Esophagus muscularis mucosa (tissue), 4 donors: ENCODE measurements at regions not wholly inside any gene's neighbourhood (a gene's known extent, or its start where the extent isn't known, plus 50 kb on each side); places are given as distances from the start of the nearest gene placed in this dataset.

Source experiments
- DNase-seq: peaks from one replicate; pipeline ENCODE4 v3.0.0-alpha.2; 2017; ENCODE audit errors: extremely low spot score
- H3K27ac ChIP-seq, 4 donors: fragments of 200-600 bp; sonication (generic); replicated peaks in 1 of 4; 1 replicate in 3 of 4; 2 replicates in 1 of 4; pipeline ENCODE4 v1.5.1; 2016 to 2019; ENCODE audit warnings: mild to moderate bottlenecking in 1 of 4
- H3K27me3 ChIP-seq, 4 donors: fragments of 200-600 bp; sonication (generic); one replicate each; pipeline versions ENCODE4 v1.5.1 to v1.6.0; 2016 to 2019
- H3K36me3 ChIP-seq, 4 donors: fragments of 200-600 bp; sonication (generic); one replicate each; pipeline ENCODE4 v1.5.1; 2016 to 2019
- H3K4me1 ChIP-seq, 4 donors: fragments of 200-600 bp; sonication (generic); one replicate each; pipeline ENCODE4 v1.5.1; 2016 to 2019
- H3K4me3 ChIP-seq, 4 donors: fragments of 200-600 bp; sonication (generic); 1 replicate in 2 of 4; 2 replicates in 2 of 4; pipeline ENCODE4 v1.5.1; 2016 to 2019; ENCODE audit warnings: mild to moderate bottlenecking in 4 of 4, moderate library complexity in 1 of 4
- H3K9me3 ChIP-seq, 4 donors: fragments of 200-600 bp; sonication (generic); 1 replicate in 3 of 4; 2 replicates in 1 of 4; pipeline ENCODE4 v1.5.1; 2016 to 2019
- EP300 ChIP-seq: sonication (generic); formaldehyde crosslinking; IDR thresholded peaks from one replicate; pipeline ENCODE4 v1.6.1; 2017; ENCODE audit warnings: antibody characterized with exemption
- POLR2A ChIP-seq: fragments of 450-650 bp; IDR thresholded peaks from one replicate; pipeline ENCODE4 v1.6.1; 2017; ENCODE audit warnings: antibody characterized with exemption, moderate library complexity, mild to moderate bottlenecking, low read depth
- POLR2AphosphoS5 ChIP-seq, 2 donors: sonication (generic); formaldehyde crosslinking; IDR thresholded peaks; one replicate each; pipeline ENCODE4 v1.6.1; 2017; ENCODE audit warnings: antibody characterized with exemption in 2 of 2
- WGBS: methylation state at CpG from one replicate; pipeline ENCODE4 v1.1.5; 2018; 5-methylcytosine and 5-hydroxymethylcytosine counted together
- intact Hi-C: fragments of 100-400 bp; cut with DNase I; formaldehyde crosslinking; loops from one replicate; pipeline ENCODE4 v1.15.1; 2023
- TF ChIP-seq, protein P1 (sequence below), 3 experiments: fragments of 200-600 bp in 2 of 3; fragments of 450-650 bp in 1 of 3; sonication (generic) in 2 of 3; IDR thresholded peaks; one replicate each; pipeline ENCODE4 v1.5.1; 2017 to 2019; ENCODE audit warnings: antibody characterized with exemption in 3 of 3, mild to moderate bottlenecking in 2 of 3, moderate library complexity in 1 of 3

DNA sequence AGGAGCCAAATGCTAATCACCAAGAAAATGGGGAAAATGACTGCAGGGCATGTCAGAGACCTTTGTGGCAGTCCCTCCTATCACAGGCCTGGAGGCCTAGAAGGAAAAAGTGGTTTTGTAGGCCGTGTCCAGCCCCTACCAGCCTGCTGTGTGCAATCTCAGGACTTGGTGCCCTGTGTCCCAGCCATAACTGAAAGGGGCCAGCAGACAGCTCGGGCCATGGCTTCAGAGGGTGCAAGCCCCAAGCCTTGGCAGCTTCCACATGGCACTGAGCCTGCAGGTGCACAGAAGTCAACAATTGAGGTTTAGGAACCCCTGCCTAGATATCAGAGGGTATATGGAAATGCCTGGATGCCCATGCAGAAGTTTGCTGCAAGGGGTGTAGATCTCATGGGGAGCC, 391.2 kb upstream of the FSIP2 start:
- no peak for DNase-seq
- intact Hi-C loops = no loop called here
- H3K4me1 ChIP-seq = no peaks in the 10 kb centered on the region
- 38% methylated on average over 1 of the region's 2 CpGs for WGBS
- H3K36me3 ChIP-seq = no peaks in the 10 kb centered on the region
- TF ChIP-seq, protein P1, sequence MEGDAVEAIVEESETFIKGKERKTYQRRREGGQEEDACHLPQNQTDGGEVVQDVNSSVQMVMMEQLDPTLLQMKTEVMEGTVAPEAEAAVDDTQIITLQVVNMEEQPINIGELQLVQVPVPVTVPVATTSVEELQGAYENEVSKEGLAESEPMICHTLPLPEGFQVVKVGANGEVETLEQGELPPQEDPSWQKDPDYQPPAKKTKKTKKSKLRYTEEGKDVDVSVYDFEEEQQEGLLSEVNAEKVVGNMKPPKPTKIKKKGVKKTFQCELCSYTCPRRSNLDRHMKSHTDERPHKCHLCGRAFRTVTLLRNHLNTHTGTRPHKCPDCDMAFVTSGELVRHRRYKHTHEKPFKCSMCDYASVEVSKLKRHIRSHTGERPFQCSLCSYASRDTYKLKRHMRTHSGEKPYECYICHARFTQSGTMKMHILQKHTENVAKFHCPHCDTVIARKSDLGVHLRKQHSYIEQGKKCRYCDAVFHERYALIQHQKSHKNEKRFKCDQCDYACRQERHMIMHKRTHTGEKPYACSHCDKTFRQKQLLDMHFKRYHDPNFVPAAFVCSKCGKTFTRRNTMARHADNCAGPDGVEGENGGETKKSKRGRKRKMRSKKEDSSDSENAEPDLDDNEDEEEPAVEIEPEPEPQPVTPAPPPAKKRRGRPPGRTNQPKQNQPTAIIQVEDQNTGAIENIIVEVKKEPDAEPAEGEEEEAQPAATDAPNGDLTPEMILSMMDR (IDR thresholded peaks at IDR 0.05) = no peak
- TF ChIP-seq EP300 (no peak), POLR2A (no peak), POLR2AphosphoS5 (IDR thresholded peaks at IDR 0.05) (no peak)
- no peaks in the 10 kb centered on the region for H3K27me3 ChIP-seq
- no peaks in the 10 kb centered on the region for H3K9me3 ChIP-seq
- H3K4me3 ChIP-seq = no peak overlapping the region
- H3K27ac ChIP-seq = no peak overlapping the region

DNA sequence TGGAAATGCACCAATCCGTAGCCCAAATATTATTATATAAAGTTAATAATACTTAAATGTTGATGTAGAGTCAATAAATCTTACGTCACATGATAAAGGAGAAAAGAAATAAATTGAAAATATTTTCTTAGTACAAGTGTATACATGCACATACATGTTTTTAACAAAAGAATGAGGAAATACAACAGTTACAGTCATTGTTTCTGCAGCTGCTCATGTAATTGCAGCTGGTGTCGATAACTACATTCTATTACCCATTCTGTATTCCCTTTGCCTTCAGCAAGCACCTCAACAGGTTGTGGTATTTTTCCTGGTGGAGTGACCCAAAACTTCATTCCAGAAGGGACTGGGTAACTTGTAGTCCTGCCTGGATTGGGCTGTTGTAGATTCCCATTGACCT, 377.8 kb upstream of the FSIP2 start:
- no peaks in the 10 kb centered on the region for H3K9me3 ChIP-seq
- no peak for TF ChIP-seq POLR2A
- TF ChIP-seq EP300 = no peak
- TF ChIP-seq POLR2AphosphoS5 (IDR thresholded peaks at IDR 0.05) = no peak
- TF ChIP-seq, protein P1 (IDR thresholded peaks at IDR 0.05) = no peak
- intact Hi-C loops = no loop called here
- no peak for DNase-seq
- no peak overlapping the region for H3K27ac ChIP-seq
- no peaks in the 10 kb centered on the region for H3K27me3 ChIP-seq
- H3K4me3 ChIP-seq = no peak overlapping the region
- no peaks in the 10 kb centered on the region for H3K36me3 ChIP-seq
- H3K4me1 ChIP-seq = no peaks in the 10 kb centered on the region
- 85% methylated on average over 3 of the region's 3 CpGs for WGBS

DNA sequence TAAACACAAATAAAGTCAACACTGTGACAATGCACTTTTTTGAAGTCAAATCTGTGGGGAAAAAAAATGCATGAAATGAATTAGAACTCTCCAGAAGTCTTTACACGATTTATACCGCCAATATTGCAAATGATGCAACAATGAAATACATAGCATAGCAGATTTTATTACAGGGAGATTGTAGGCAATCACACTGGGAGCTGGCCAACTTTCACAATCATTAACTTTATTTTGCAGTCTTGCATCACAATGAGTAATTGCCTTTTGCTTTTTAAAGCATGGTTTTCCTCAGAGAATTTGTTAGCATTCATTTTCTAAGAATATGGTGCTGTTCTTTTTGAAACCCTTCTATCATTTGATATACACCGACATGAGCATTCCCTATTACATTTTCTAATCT, 366.4 kb upstream of the FSIP2 start:
- Histone ChIP-seq H3K27ac (no peak overlapping the region), H3K36me3 (no peaks in the 10 kb centered on the region), H3K9me3 (no peaks in the 10 kb centered on the region), H3K27me3 (no peaks in the 10 kb centered on the region), H3K4me3 (no peak overlapping the region), H3K4me1 (no peaks in the 10 kb centered on the region)
- no peak for DNase-seq
- no peak for TF ChIP-seq POLR2AphosphoS5 (IDR thresholded peaks at IDR 0.05)
- TF ChIP-seq POLR2A = no peak
- no peak for TF ChIP-seq EP300
- TF ChIP-seq, protein P1 (IDR thresholded peaks at IDR 0.05) = no peak
- intact Hi-C loops = no loop called here
- WGBS = 81% methylated on average over 3 of the region's 3 CpGs

DNA sequence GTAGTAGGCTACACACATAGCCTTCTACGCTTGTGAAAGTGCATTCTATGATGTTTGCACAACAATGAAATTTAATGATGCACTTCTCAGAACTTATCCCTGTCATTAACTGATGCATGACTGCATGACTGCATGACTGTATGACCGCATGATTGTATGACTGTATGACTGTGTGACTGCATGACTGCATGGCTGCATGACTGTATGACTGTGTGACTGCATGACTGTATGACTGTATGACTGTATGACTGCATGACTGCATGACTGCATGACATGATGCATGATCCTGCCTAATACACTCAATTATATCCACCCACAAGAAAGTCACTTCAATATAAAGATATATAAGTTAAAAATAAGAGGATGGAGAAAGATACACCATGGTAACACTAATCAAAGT, 365.4 kb upstream of the FSIP2 start:
- WGBS = 85% methylated on average over 2 of the region's 2 CpGs
- no peaks in the 10 kb centered on the region for H3K27me3 ChIP-seq
- H3K4me3 ChIP-seq = no peak overlapping the region
- no peaks in the 10 kb centered on the region for H3K36me3 ChIP-seq
- no peaks in the 10 kb centered on the region for H3K4me1 ChIP-seq
- intact Hi-C loops = no loop called here
- H3K27ac ChIP-seq = no peak overlapping the region
- no peak for TF ChIP-seq EP300
- no peak for DNase-seq
- H3K9me3 ChIP-seq = no peaks in the 10 kb centered on the region

DNA sequence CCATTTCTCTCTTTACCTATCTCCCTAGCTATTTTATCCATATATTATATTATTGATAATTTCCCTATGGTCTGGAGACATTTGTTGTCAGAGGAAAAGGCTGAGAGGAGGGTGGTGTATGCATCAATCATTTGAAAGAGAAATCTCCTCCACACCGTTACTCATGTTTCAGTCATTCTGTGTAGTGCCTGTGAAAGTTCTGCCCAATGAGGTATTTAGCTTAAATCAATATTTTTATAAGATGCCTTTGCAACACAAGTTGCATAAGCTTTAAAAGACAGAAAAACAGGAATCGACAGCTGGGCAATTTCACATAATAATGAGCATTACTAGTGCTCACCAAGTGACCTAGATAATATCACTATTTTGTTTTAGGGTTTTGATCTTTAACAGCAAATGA, 363.7 kb upstream of the FSIP2 start:
- Histone ChIP-seq H3K4me3 (no peak overlapping the region), H3K27ac (no peak overlapping the region), H3K36me3 (no peaks in the 10 kb centered on the region), H3K4me1 (no peaks in the 10 kb centered on the region), H3K9me3 (no peaks in the 10 kb centered on the region), H3K27me3 (no peaks in the 10 kb centered on the region)
- intact Hi-C loops = no loop called here
- TF ChIP-seq EP300 = no peak
- TF ChIP-seq POLR2AphosphoS5 (IDR thresholded peaks at IDR 0.05) = no peak
- TF ChIP-seq, protein P1 (IDR thresholded peaks at IDR 0.05) = no peak
- no peak for DNase-seq
- 70% methylated on average over 2 of the region's 2 CpGs for WGBS
